Nephron progenitor cell (in vitro differentiated cells): ENCODE measurements at regions not wholly inside any gene's neighbourhood (a gene's known extent, or its start where the extent isn't known, plus 50 kb on each side); places are given as distances from the start of the nearest gene placed in this dataset.

Source experiments
- DNase-seq: peaks from one replicate; pipeline ENCODE4 v3.0.0; 2021
- H3K27ac Mint-ChIP-seq: 2 replicates; pipeline ENCODE4 v1.8.0; 2021; ENCODE audit warnings: mild to moderate bottlenecking, moderate library complexity, mixed read lengths
- H3K27me3 Mint-ChIP-seq: 2 replicates; pipeline ENCODE4 v1.8.0; 2021; ENCODE audit warnings: mild to moderate bottlenecking, low read depth, mixed read lengths; ENCODE audit not compliant: poor library complexity
- H3K36me3 Mint-ChIP-seq: 2 replicates; pipeline ENCODE4 v1.8.0; 2021; ENCODE audit warnings: low read depth, mixed read lengths
- H3K4me1 Mint-ChIP-seq: 2 replicates; pipeline ENCODE4 v1.8.0; 2021; ENCODE audit warnings: mixed read lengths
- H3K4me3 Mint-ChIP-seq: 2 replicates; pipeline ENCODE4 v1.8.0; 2021; ENCODE audit warnings: mild to moderate bottlenecking, moderate library complexity, mixed read lengths
- H3K9me3 Mint-ChIP-seq: 2 replicates; pipeline ENCODE4 v1.8.0; 2021; ENCODE audit warnings: mild to moderate bottlenecking, moderate library complexity, mixed read lengths
- CTCF ChIP-seq: fragments of 200-600 bp; sonication (generic); IDR thresholded peaks from 2 replicates; pipeline ENCODE4 v1.5.0; 2021; ENCODE audit warnings: antibody characterized with exemption

GRCh38 chr4:66628146-66628545, 917.2 kb downstream of the CENPC start:
- Mint-ChIP-seq H3K4me3 (no peak overlapping the region), H3K9me3 (no peaks in the 10 kb centered on the region)

GRCh38 chr4:66625480-66625879, 919.8 kb downstream of the CENPC start:
- no peak overlapping the region for H3K27ac Mint-ChIP-seq
- H3K36me3 Mint-ChIP-seq = no peaks in the 10 kb centered on the region
- no peak for TF ChIP-seq CTCF
- H3K9me3 Mint-ChIP-seq = no peaks in the 10 kb centered on the region
- no peak overlapping the region for H3K4me3 Mint-ChIP-seq
- DNase-seq = no peak
- H3K4me1 Mint-ChIP-seq = no peaks in the 10 kb centered on the region
- no peaks in the 10 kb centered on the region for H3K27me3 Mint-ChIP-seq

More at GRCh38 chr4:66628146-66628545, 917.2 kb downstream of the CENPC start:
- TF ChIP-seq CTCF = no peak
- Mint-ChIP-seq H3K4me1 (no peaks in the 10 kb centered on the region), H3K27me3 (no peaks in the 10 kb centered on the region), H3K36me3 (no peaks in the 10 kb centered on the region), H3K27ac (no peak overlapping the region)
- no peak for DNase-seq

GRCh38 chr4:66613591-66613990, 931.7 kb downstream of the CENPC start:
- peaks cover 7% of the 10 kb centered on the region for H3K36me3 Mint-ChIP-seq
- no peak for TF ChIP-seq CTCF
- peaks cover 45% of the 10 kb centered on the region for H3K9me3 Mint-ChIP-seq
- no peaks in the 10 kb centered on the region for H3K4me1 Mint-ChIP-seq
- DNase-seq = no peak
- H3K27ac Mint-ChIP-seq = no peak overlapping the region
- H3K27me3 Mint-ChIP-seq = peaks cover 5% of the 10 kb centered on the region
- no peak overlapping the region for H3K4me3 Mint-ChIP-seq

DNA sequence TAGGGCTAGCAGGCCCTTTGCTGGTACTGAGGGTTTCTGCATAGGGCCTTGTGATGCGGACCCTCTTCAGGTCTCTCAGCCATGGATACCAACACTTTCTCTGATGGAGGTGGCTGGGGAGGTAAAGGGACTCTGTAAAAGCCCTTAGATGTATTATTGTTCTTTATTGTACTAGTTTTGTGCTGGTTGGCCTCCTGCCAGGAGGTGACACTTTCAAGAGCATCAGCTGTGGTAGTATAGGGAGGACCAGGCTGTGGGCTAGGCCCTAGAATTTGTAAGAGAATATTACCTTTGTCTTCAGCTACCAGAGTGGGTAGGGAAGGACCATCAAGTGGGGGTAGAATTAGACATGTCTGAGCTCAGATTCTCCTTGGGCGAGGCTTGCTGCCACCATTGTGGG, 936.3 kb downstream of the CENPC start:
- H3K27me3 Mint-ChIP-seq = peaks cover 5% of the 10 kb centered on the region
- H3K4me1 Mint-ChIP-seq = no peaks in the 10 kb centered on the region
- no peak for TF ChIP-seq CTCF
- no peak overlapping the region for H3K4me3 Mint-ChIP-seq
- H3K27ac Mint-ChIP-seq = no peak overlapping the region
- H3K9me3 Mint-ChIP-seq = peaks cover 5% of the 10 kb centered on the region
- no peak for DNase-seq
- H3K36me3 Mint-ChIP-seq = no peaks in the 10 kb centered on the region

GRCh38 chr4:66606908-66607307, 936.6 kb upstream of the EPHA5 start:
- Mint-ChIP-seq H3K4me3 (no peak overlapping the region), H3K4me1 (no peaks in the 10 kb centered on the region), H3K9me3 (no peaks in the 10 kb centered on the region), H3K27me3 (no peaks in the 10 kb centered on the region), H3K27ac (no peak overlapping the region), H3K36me3 (no peaks in the 10 kb centered on the region)
- TF ChIP-seq CTCF = no peak
- DNase-seq = no peak

- Mint-ChIP-seq H3K36me3 (no peaks in the 10 kb centered on the region), H3K4me1 (no peaks in the 10 kb centered on the region), H3K27ac (no peak overlapping the region), H3K9me3 (no peaks in the 10 kb centered on the region), H3K4me3 (no peak overlapping the region), H3K27me3 (no peaks in the 10 kb centered on the region)
- TF ChIP-seq CTCF = no peak
- DNase-seq = no peak
Observed at GRCh38 chr4:66606215-66606614, 935.9 kb upstream of the EPHA5 start.
